B cell (primary cell): ENCODE measurements at regions not wholly inside any gene's neighbourhood (a gene's known extent, or its start where the extent isn't known, plus 50 kb on each side); places are given as distances from the start of the nearest gene placed in this dataset.

ENCODE experiments used
- ATAC-seq: fragments of 200-7000 bp; cut with Tn5 transposase; one replicate; pipeline ENCODE4 v1.10.0; 2021; ENCODE audit warnings: low read depth, mild to moderate bottlenecking, moderate number of reproducible peaks, moderate library complexity
- CTCF ChIA-PET: fragments of 350-600 bp; sonication (Branson Sonifier 250); formaldehyde crosslinking; loops from one replicate; lab custom pipeline; 2021; ENCODE audit warnings: antibody characterized with exemption, inconsistent platforms; lab: Charles Lee
- POLR2A ChIA-PET: fragments of 350-600 bp; sonication (Branson Sonifier 250); formaldehyde crosslinking; loops from one replicate; lab custom pipeline; 2021; ENCODE audit warnings: antibody characterized with exemption; lab: Charles Lee
- DNase-seq: peaks from one replicate; pipeline ENCODE4 v3.0.0; 2013
- H2AFZ ChIP-seq: 2 replicates; pipeline ENCODE4 v1.6.1; 2012; ENCODE audit warnings: mild to moderate bottlenecking, low read depth, low read length; ENCODE audit not compliant: insufficient read depth, poor library complexity, severe bottlenecking
- H3K27ac ChIP-seq, 2 donors: 1 replicate in 1 of 2; 2 replicates in 1 of 2; pipeline ENCODE4 v1.5.1; 2012 to 2013; ENCODE audit warnings: low read length in 2 of 2, mild to moderate bottlenecking in 2 of 2, moderate library complexity in 1 of 2
- H3K27me3 ChIP-seq, 4 experiments: fragments of 200-600 bp in 1 of 4; sonication (generic) in 1 of 4; replicated peaks in 1 of 4; 1 replicate in 2 of 4; 2 replicates in 2 of 4; pipeline versions ENCODE4 v1.6.1 to v1.7.0; 2013 to 2016; ENCODE audit warnings: low read length in 3 of 4, mild to moderate bottlenecking in 2 of 4, mixed read lengths in 1 of 4, moderate library complexity in 1 of 4; ENCODE audit not compliant: insufficient read depth in 4 of 4, control insufficient read depth in 3 of 4; ENCODE audit errors: control extremely low read depth in 1 of 4
- H3K36me3 ChIP-seq, 2 experiments: replicated peaks in 1 of 2; 1 replicate in 1 of 2; 2 replicates in 1 of 2; pipeline versions ENCODE4 v1.6.1 to v1.7.1; 2013; ENCODE audit warnings: low read length in 1 of 2; ENCODE audit not compliant: insufficient read depth in 2 of 2, control insufficient read depth in 1 of 2; ENCODE audit errors: control extremely low read depth in 1 of 2, extremely low read depth in 1 of 2
- H3K4me1 ChIP-seq, 2 donors: fragments of 200-600 bp in 1 of 2; sonication (generic) in 1 of 2; 1 replicate in 1 of 2; 2 replicates in 1 of 2; pipeline versions ENCODE4 v1.5.1 to v1.6.1; 2013 to 2017; ENCODE audit warnings: low read length in 2 of 2; ENCODE audit not compliant: control insufficient read depth in 2 of 2, insufficient read depth in 2 of 2
- H3K4me2 ChIP-seq: replicated peaks from 2 replicates; pipeline ENCODE3; 2012; ENCODE audit warnings: mild to moderate bottlenecking, low read depth, low read length; ENCODE audit not compliant: poor library complexity, severe bottlenecking
- H3K4me3 ChIP-seq, 5 experiments: fragments of 200-600 bp in 1 of 5; sonication (generic) in 1 of 5; 1 replicate in 3 of 5; 2 replicates in 2 of 5; pipeline versions ENCODE4 v1.5.1 to v1.7.0; 2011 to 2016; ENCODE audit warnings: low read length in 4 of 5, mild to moderate bottlenecking in 4 of 5, low read depth in 2 of 5, control low read depth in 1 of 5, moderate library complexity in 1 of 5; ENCODE audit not compliant: insufficient read depth in 1 of 5; ENCODE audit errors: control extremely low read depth in 1 of 5, extremely low read depth in 1 of 5
- H3K79me2 ChIP-seq: fragments of 200-600 bp; sonication (generic); one replicate; pipeline ENCODE4 v1.6.0; 2016; ENCODE audit warnings: low read length; ENCODE audit not compliant: control insufficient read depth, insufficient read depth
- H3K9ac ChIP-seq: fragments of 200-600 bp; sonication (generic); 2 replicates; pipeline ENCODE4 v1.6.1; 2017; ENCODE audit warnings: mild to moderate bottlenecking, low read length, moderate library complexity
- H3K9me3 ChIP-seq, 3 donors: one replicate each; pipeline versions ENCODE4 v1.6.1 to v1.7.1; 2013; ENCODE audit warnings: low read length in 2 of 3; ENCODE audit not compliant: control insufficient read depth in 2 of 3, insufficient read depth in 1 of 3; ENCODE audit errors: control extremely low read depth in 1 of 3
- H4K20me1 ChIP-seq: 2 replicates; pipeline ENCODE4 v1.6.0; 2012; ENCODE audit warnings: mild to moderate bottlenecking, low read length; ENCODE audit not compliant: insufficient read depth, control insufficient read depth, poor library complexity, severe bottlenecking
- H3K27ac Mint-ChIP-seq: one replicate; pipeline ENCODE4 v1.8.0; 2021; ENCODE audit warnings: mixed read lengths
- H3K27me3 Mint-ChIP-seq: one replicate; pipeline ENCODE4 v1.8.0; 2021; ENCODE audit warnings: mixed read lengths
- H3K4me1 Mint-ChIP-seq: one replicate; pipeline ENCODE4 v1.8.0; 2021; ENCODE audit warnings: mixed read lengths
- H3K4me3 Mint-ChIP-seq: one replicate; pipeline ENCODE4 v1.8.0; 2021; ENCODE audit warnings: mixed read lengths
- H3K9me3 Mint-ChIP-seq: one replicate; pipeline ENCODE4 v1.8.0; 2022; ENCODE audit warnings: mixed read lengths; ENCODE audit not compliant: insufficient read depth
- EZH2 ChIP-seq: IDR thresholded peaks from 2 replicates; pipeline ENCODE4 v1.6.1; 2012; ENCODE audit warnings: borderline replicate concordance, low read depth, mild to moderate bottlenecking, moderate library complexity, low read length; ENCODE audit not compliant: insufficient read depth, poor library complexity, severe bottlenecking
- WGBS: methylation state at CpG from one replicate; pipeline ENCODE4 v1.1.5; 2013; ENCODE audit warnings: missing lambda C conversion rate; ENCODE audit not compliant: insufficient coverage; 5-methylcytosine and 5-hydroxymethylcytosine counted together
- intact Hi-C: fragments of 100-400 bp; cut with micrococcal nuclease; formaldehyde crosslinking; loops from one replicate; pipeline ENCODE4 v1.10.0; 2022
- TF ChIP-seq, protein P1 (sequence below): fragments of 200-600 bp; IDR thresholded peaks from one replicate; pipeline ENCODE4 v1.8.0; 2022; ENCODE audit warnings: antibody characterized with exemption, mild to moderate bottlenecking

DNA sequence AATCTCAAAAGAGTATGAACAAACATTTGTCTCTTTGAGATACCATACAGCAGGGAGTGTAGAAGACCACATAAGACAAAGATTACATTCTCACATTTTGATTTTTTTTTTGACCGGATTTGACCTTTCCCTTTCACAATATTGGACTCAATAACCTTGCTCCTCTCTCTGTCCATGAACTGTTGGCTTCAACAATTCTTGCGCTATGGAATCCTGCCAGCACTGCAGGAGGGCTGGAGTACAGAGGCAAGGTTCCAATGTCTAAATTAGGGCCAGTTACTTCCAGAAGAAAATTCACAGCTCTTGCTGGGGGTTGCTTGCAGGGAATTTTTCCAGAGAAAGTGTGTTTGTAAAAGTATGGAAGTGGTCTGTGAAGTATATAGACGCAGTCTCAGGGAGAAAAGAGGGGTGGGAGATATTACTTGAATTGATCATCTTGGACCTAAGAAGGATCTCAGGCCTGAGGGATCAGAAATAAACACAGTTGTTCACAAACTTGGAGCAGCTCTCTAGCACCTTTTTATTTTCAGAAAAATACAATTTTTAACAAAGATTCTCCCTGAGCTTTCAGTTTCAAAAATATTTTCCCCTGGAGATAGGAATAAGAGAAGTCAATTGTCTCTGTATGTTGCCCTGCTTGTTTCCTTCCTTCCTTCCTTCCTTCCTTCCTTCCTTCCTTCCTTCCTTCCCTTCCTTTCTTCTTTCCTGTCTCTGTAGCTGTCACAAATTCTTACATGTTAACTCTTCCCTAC lies 765.9 kb downstream of the BCKDHB start:
- intact Hi-C loops: no loop called here
- TF ChIP-seq, protein P1, sequence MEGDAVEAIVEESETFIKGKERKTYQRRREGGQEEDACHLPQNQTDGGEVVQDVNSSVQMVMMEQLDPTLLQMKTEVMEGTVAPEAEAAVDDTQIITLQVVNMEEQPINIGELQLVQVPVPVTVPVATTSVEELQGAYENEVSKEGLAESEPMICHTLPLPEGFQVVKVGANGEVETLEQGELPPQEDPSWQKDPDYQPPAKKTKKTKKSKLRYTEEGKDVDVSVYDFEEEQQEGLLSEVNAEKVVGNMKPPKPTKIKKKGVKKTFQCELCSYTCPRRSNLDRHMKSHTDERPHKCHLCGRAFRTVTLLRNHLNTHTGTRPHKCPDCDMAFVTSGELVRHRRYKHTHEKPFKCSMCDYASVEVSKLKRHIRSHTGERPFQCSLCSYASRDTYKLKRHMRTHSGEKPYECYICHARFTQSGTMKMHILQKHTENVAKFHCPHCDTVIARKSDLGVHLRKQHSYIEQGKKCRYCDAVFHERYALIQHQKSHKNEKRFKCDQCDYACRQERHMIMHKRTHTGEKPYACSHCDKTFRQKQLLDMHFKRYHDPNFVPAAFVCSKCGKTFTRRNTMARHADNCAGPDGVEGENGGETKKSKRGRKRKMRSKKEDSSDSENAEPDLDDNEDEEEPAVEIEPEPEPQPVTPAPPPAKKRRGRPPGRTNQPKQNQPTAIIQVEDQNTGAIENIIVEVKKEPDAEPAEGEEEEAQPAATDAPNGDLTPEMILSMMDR: no peak
- no peak for TF ChIP-seq EZH2
- Histone ChIP-seq H3K79me2 (no peaks in the 10 kb centered on the region), H3K9me3 (no peaks in the 10 kb centered on the region), H3K27ac (no peak overlapping the region), H3K4me3 (no peak overlapping the region), H3K9ac (no peak overlapping the region), H3K36me3 (no peaks in the 10 kb centered on the region), H3K4me2 (no peak overlapping the region), H2AFZ (no peak overlapping the region), H3K4me1 (no peaks in the 10 kb centered on the region), H4K20me1 (no peaks in the 10 kb centered on the region), H3K27me3 (no peaks in the 10 kb centered on the region)
- Mint-ChIP-seq H3K27me3 (no peaks in the 10 kb centered on the region), H3K4me3 (no peak overlapping the region), H3K9me3 (no peaks in the 10 kb centered on the region), H3K4me1 (no peaks in the 10 kb centered on the region), H3K27ac (no peak overlapping the region)
- WGBS: 100% methylated on average over 2 of the region's 3 CpGs
- POLR2A ChIA-PET: no interaction called here
- CTCF ChIA-PET: no interaction called here
- DNase-seq (no peak), ATAC-seq (no peak)

DNA sequence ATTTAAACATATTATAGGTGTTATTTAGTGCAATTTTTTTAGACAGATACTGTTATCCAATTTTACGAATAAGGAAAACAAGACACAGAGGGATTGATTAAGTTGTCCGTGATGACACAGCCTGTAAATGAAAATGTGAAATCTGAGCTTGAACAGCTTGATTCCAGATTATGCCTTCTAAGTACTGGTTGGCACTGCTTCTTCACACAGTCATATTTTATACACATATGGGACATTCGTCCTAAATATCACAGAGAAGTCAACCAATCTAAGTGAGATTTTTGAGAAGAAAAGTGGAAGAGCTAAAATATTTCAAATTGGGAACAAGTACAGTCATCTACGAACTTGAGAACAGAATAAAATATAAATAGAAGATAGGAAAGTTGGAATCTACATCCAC lies 756.3 kb downstream of the BCKDHB start:
- no peaks in the 10 kb centered on the region for H4K20me1 ChIP-seq
- no peak for TF ChIP-seq EZH2
- TF ChIP-seq, protein P1: no peak
- H3K4me1 ChIP-seq: no peaks in the 10 kb centered on the region
- no peak overlapping the region for H3K4me3 ChIP-seq
- no peak overlapping the region for H3K27ac Mint-ChIP-seq
- H3K4me2 ChIP-seq: no peak overlapping the region
- DNase-seq (no peak), ATAC-seq (no peak)
- no peaks in the 10 kb centered on the region for H3K27me3 ChIP-seq
- CTCF ChIA-PET: no interaction called here
- no peaks in the 10 kb centered on the region for H3K79me2 ChIP-seq
- H3K27me3 Mint-ChIP-seq: no peaks in the 10 kb centered on the region
- intact Hi-C loops: no loop called here
- H3K9me3 ChIP-seq: no peaks in the 10 kb centered on the region
- H2AFZ ChIP-seq: no peak overlapping the region
- no peak overlapping the region for H3K27ac ChIP-seq
- no peaks in the 10 kb centered on the region for H3K36me3 ChIP-seq
- no peak overlapping the region for H3K9ac ChIP-seq
- H3K4me1 Mint-ChIP-seq: no peaks in the 10 kb centered on the region
- H3K9me3 Mint-ChIP-seq: no peaks in the 10 kb centered on the region
- H3K4me3 Mint-ChIP-seq: no peak overlapping the region
- POLR2A ChIA-PET: no interaction called here
- no CpG with 5 or more reads among the region's 4 CpGs for WGBS
